GM12878 (cell line): ENCODE measurements at regions not wholly inside any gene's neighbourhood (a gene's known extent, or its start where the extent isn't known, plus 50 kb on each side); places are given as distances from the start of the nearest gene placed in this dataset.

ENCODE experiments used
- CBX5 ChIP-seq: sonication (generic); IDR thresholded peaks from 2 replicates; pipeline ENCODE4 v1.6.1; 2016; ENCODE audit warnings: low read depth, moderate library complexity, mild to moderate bottlenecking, inconsistent platforms
- CTCF ChIP-seq, 3 experiments: IDR thresholded peaks in 2 of 3; conservative IDR thresholded peaks in 1 of 3; 2 replicates each; pipeline ENCODE4 v1.5.1; 2011; ENCODE audit warnings: low read depth in 3 of 3, low read length in 3 of 3, mild to moderate bottlenecking in 3 of 3, control low read depth in 2 of 3, moderate library complexity in 2 of 3, inconsistent platforms in 1 of 3, mixed read lengths in 1 of 3; ENCODE audit not compliant: control insufficient read depth in 2 of 3, insufficient read depth in 1 of 3; ENCODE audit errors: extremely low read depth in 1 of 3
- MXI1 ChIP-seq: fragments of 150-350 bp; IDR thresholded peaks from 2 replicates; pipeline ENCODE4 v1.6.1; 2011; ENCODE audit warnings: low read depth, mild to moderate bottlenecking, inconsistent platforms, low read length, improper control_type of control experiment
- NBN ChIP-seq: fragments of 450-650 bp; IDR thresholded peaks from 2 replicates; pipeline ENCODE4 v1.6.1; 2016
- NR2C1 ChIP-seq: fragments of 450-650 bp; IDR thresholded peaks from 2 replicates; pipeline ENCODE4 v1.6.1; 2017; ENCODE audit warnings: antibody characterized with exemption, mild to moderate bottlenecking, moderate library complexity
- NR2C2 ChIP-seq: IDR thresholded peaks from 2 replicates; pipeline ENCODE4 v1.6.1; 2011; ENCODE audit warnings: borderline replicate concordance, low read depth; ENCODE audit not compliant: control insufficient read depth, insufficient read length
- NRF1 ChIP-seq: conservative IDR thresholded peaks from 2 replicates; pipeline ENCODE4 v1.6.1; 2011; ENCODE audit warnings: mild to moderate bottlenecking, low read depth, low read length, improper control_type of control experiment
- POLR2A ChIP-seq: IDR thresholded peaks from 2 replicates; pipeline ENCODE4 v1.6.1; 2011; ENCODE audit warnings: low read depth, mild to moderate bottlenecking, low read length
- SP1 ChIP-seq: IDR thresholded peaks from one replicate; pipeline ENCODE4 v1.6.1; 2011; ENCODE audit warnings: low read depth, low read length
- ZNF274 ChIP-seq: IDR thresholded peaks from one replicate; pipeline ENCODE4 v1.8.0; 2011; ENCODE audit not compliant: insufficient read length, insufficient read depth
- TF ChIP-seq, protein P1 (sequence below): fragments of 450-650 bp; conservative IDR thresholded peaks from 2 replicates; pipeline ENCODE4 v1.6.1; 2017; ENCODE audit warnings: mild to moderate bottlenecking, moderate library complexity

GRCh38 chr4:123825596-123826291, 429.1 kb downstream of the SPRY1 start:
- TF ChIP-seq ZNF274 (no peak), SP1 (no peak), NRF1 (no peak), MXI1 (no peak), NR2C2 (no peak), CTCF (IDR thresholded peaks at IDR 0.05 in 2 of 3, conservative IDR thresholded peaks at IDR 0.05 in 1 of 3; ENCODE audit: control insufficient read depth in 2 of 3, extremely low read depth in 1 of 3, insufficient read depth in 1 of 3, low read depth in 3 of 3, low read length in 3 of 3) (no peak), NBN (no peak), NR2C1 (no peak), POLR2A (no peak), CBX5 (no peak)
- TF ChIP-seq, protein P1, sequence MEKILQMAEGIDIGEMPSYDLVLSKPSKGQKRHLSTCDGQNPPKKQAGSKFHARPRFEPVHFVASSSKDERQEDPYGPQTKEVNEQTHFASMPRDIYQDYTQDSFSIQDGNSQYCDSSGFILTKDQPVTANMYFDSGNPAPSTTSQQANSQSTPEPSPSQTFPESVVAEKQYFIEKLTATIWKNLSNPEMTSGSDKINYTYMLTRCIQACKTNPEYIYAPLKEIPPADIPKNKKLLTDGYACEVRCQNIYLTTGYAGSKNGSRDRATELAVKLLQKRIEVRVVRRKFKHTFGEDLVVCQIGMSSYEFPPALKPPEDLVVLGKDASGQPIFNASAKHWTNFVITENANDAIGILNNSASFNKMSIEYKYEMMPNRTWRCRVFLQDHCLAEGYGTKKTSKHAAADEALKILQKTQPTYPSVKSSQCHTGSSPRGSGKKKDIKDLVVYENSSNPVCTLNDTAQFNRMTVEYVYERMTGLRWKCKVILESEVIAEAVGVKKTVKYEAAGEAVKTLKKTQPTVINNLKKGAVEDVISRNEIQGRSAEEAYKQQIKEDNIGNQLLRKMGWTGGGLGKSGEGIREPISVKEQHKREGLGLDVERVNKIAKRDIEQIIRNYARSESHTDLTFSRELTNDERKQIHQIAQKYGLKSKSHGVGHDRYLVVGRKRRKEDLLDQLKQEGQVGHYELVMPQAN: no peak
